GM10248 (cell line): ENCODE measurements at regions not wholly inside any gene's neighbourhood (a gene's known extent, or its start where the extent isn't known, plus 50 kb on each side); places are given as distances from the start of the nearest gene placed in this dataset.
"Not testable (repeated sequence)": the region's sequence is repeated elsewhere in the genome, so short reads cannot be mapped to it uniquely, and the experiment has no call there.

Experiments used
- CTCF ChIA-PET: fragments of 300-600 bp; sonication (Branson Sonifier 250); formaldehyde crosslinking; extraction: SDS; loops from one replicate; lab custom pipeline; 2021; ENCODE audit warnings: antibody characterized with exemption; lab: Yijun Ruan, JAX
- POLR2A ChIA-PET: fragments of 350-650 bp; sonication (Branson Sonifier 250); formaldehyde crosslinking; extraction: SDS; loops from one replicate; lab custom pipeline; 2020; ENCODE audit warnings: antibody characterized with exemption; lab: Yijun Ruan, JAX
- DNase-seq: peaks from one replicate; pipeline ENCODE4 v3.0.0; 2012; ENCODE audit errors: extremely low spot score
- TF ChIP-seq, protein P1 (sequence below): IDR thresholded peaks from 2 replicates; pipeline ENCODE4 v1.5.1; 2012; ENCODE audit warnings: mild to moderate bottlenecking, low read depth; ENCODE audit errors: extremely low read depth, missing control alignments, control extremely low read depth

DNA sequence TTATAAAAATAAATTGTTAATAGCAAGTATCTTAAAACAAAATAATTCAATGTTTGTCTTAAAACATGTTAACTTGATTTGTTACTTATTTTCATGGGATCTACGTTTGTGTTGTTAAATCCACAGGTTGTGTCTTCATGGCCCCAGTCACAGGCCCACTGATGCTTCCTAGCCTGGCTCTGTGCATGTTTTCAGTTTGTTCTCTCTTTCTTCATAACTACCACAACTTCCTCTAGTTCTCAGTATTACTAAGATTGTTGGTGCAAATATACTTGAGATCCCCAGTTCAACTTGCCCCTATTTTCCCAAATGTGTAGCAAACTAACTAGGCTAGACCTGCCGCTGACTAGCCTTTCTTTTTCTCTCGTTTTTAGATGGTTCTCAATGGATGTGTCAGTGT is 250.5 kb downstream of the NRIP1 start:
- ChIA-PET CTCF (no interaction called here), POLR2A (no interaction called here)

DNA sequence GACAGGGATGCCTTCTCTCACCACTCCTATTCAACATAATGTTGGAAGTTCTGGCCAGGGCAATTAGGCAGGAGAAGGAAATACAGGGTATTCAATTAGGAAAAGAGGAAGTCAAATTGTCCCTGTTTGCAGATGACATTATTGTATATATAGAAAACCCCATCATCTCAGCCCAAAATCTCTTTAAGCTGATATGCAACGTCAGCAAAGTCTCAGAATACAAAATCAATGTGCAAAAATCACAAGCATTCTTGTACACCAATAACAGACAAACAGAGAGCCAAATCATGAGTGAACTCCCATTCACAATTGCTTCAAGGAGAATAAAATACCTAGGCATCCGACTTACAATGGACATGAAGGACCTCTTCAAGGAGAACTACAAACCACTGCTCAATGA is 258.1 kb upstream of the SAMSN1 start:
- DNase-seq, CTCF ChIA-PET, POLR2A ChIA-PET: not testable (repeated sequence)

More for the DNA sequence above, 250.5 kb downstream of the NRIP1 start:
- TF ChIP-seq, protein P1, sequence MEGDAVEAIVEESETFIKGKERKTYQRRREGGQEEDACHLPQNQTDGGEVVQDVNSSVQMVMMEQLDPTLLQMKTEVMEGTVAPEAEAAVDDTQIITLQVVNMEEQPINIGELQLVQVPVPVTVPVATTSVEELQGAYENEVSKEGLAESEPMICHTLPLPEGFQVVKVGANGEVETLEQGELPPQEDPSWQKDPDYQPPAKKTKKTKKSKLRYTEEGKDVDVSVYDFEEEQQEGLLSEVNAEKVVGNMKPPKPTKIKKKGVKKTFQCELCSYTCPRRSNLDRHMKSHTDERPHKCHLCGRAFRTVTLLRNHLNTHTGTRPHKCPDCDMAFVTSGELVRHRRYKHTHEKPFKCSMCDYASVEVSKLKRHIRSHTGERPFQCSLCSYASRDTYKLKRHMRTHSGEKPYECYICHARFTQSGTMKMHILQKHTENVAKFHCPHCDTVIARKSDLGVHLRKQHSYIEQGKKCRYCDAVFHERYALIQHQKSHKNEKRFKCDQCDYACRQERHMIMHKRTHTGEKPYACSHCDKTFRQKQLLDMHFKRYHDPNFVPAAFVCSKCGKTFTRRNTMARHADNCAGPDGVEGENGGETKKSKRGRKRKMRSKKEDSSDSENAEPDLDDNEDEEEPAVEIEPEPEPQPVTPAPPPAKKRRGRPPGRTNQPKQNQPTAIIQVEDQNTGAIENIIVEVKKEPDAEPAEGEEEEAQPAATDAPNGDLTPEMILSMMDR: no peak
- DNase-seq: no peak

DNA sequence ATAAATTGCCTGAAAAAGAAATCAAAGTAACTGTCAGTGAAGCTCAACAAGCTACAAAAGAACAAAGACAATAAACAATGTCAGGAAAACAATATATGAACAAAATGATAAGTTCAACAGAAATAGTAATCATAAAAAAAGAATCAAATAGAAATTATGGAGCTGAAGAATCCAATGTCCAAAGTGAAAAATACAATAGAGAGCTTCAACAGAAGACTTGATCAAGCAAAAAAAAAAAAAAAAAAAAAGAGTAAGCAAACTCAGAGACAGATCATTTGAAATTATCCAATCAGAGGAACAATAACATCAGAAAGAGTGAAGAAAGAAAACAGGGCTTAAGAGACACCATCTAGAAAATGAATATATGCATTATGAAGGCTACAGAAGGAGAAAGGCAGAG is 251.4 kb upstream of the SAMSN1 start:
- TF ChIP-seq, protein P1: no peak
- ChIA-PET CTCF (interaction anchor here (2.0 kb wide), 1 partner anchor 10 kb away, joined by 4 read pairs; no protein-coding TSS in a partner anchor), POLR2A (no interaction called here)
- no peak for DNase-seq

DNA sequence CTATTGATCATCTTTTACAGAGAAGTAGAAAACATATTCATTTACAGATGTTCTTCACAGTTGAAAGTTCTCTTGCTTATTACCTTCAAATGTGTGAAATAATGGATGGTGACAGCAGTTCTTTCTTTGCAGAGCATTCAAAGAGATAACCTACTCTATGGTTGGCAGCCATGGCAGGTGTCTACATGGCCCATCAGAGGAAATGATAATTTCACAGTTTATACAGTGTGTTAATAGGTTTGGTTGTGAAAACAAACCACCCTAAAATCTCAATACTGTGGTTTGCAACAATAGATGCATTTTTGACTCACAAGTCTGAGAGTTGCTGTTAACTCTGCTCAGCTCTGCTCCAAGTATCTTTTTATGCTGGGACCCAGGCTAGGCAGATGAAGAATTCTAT is 241.2 kb upstream of the SAMSN1 start:
- DNase-seq: no peak
- POLR2A ChIA-PET: no interaction called here
- TF ChIP-seq, protein P1: no peak
- CTCF ChIA-PET: no interaction called here

DNA sequence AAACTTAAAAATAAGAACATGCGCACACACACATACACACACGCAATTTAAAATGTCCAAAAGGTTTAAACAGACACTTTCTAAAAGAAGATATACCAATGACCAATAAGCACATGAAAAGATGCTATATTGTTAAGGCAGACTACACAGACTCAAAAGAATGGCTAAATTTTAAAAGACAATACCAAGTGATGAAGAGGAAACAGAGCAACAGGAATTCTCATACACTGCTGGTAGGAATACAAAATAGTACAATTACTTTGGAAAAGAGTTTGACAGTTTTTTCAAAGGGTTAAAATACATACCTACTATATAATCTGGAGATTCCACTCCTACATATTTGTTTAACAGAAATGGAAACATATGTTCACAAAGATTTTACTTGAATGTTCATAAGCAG is 239.6 kb upstream of the SAMSN1 start:
- TF ChIP-seq, protein P1: no peak
- POLR2A ChIA-PET: no interaction called here

DNA sequence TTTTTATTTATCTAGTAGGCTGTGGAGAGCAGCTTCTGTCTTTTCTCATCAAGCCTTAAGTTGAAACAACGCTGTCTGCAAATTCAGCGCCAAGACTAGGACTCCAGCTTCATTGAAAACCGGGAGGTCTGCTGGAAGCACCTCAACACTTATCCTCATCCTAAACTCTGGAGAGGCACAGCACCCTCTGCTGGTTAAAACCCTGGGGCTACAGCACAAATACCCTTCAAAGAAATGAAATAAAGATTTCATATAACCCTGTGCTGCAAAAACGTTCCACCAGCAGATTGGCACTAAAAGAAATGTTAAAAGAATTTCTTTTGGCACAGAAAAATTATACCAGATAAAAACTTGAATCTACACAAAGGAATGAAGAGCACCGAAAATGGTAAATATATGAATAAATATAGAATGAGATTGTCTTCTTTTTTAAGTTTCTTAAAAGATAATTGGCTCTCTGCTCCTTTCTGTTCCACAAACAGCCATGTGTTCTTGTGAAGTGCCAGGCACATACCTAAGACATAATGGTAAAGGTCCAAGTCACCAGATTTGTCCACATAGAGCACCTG is 227.7 kb upstream of the SAMSN1 start:
- ChIA-PET CTCF (interaction anchor here (0.6 to 2.9 kb wide), 12 partner anchors 9 to 393 kb away, joined by 3 to 8 read pairs (median 4); no protein-coding TSS in a partner anchor), POLR2A (no interaction called here)
- TF ChIP-seq, protein P1: peak; percentile 44
- peak; percentile 21 for DNase-seq

More for the DNA sequence above, 239.6 kb upstream of the SAMSN1 start:
- CTCF ChIA-PET: no interaction called here
- no peak for DNase-seq

DNA sequence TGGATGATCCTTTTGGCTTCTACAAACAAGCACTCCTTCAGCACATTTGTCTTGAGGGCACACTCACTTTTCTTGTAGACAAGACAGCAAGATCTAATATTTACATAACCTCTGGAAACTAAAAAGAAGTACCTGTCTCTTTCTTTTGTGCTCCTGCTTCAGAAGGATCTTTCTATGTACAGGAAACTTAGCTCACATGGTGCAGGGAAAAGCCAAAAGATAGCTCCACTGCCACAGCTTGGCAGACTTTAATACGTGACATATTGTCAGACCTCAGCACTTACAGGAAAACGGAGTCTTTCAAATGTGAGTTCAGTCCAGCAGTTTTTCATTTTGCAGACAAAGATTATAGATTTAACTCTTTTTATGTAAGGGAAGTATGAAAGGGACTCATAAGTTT is 225.5 kb upstream of the SAMSN1 start:
- ChIA-PET POLR2A (no interaction called here), CTCF (no interaction called here)
- TF ChIP-seq, protein P1: no peak
- DNase-seq: no peak
